Lung (tissue), 11 donors: ENCODE measurements at regions not wholly inside any gene's neighbourhood (a gene's known extent, or its start where the extent isn't known, plus 50 kb on each side); places are given as distances from the start of the nearest gene placed in this dataset.

Experiments used
- ATAC-seq: fragments of 200-7000 bp; cut with Tn5 transposase; one replicate; pipeline ENCODE4 v1.9.1; 2020; ENCODE audit warnings: moderate number of reproducible peaks; ENCODE audit not compliant: insufficient read depth, low FRiP score
- DNase-seq, 3 donors: peaks; one replicate each; pipeline ENCODE4 v3.0.0-alpha.2; 2013 to 2017
- H3K27ac ChIP-seq, 2 donors: one replicate each; pipeline ENCODE4 v1.5.1; 2013; ENCODE audit warnings: mild to moderate bottlenecking in 2 of 2, moderate library complexity in 2 of 2, control low read depth in 1 of 2, inconsistent platforms in 1 of 2, low read depth in 1 of 2, low read length in 1 of 2
- H3K27me3 ChIP-seq, 3 donors: one replicate each; pipeline ENCODE4 v1.5.1; 2013; ENCODE audit warnings: low read length in 2 of 3; ENCODE audit not compliant: control insufficient read depth in 3 of 3, insufficient read depth in 3 of 3
- H3K36me3 ChIP-seq, 4 donors: one replicate each; pipeline ENCODE4 v1.5.1; 2013; ENCODE audit warnings: low read length in 4 of 4, mild to moderate bottlenecking in 1 of 4, moderate library complexity in 1 of 4; ENCODE audit not compliant: control insufficient read depth in 4 of 4, insufficient read depth in 4 of 4
- H3K4me1 ChIP-seq, 5 donors: one replicate each; pipeline ENCODE4 v1.5.1; 2013; ENCODE audit warnings: low read length in 5 of 5, mild to moderate bottlenecking in 2 of 5, moderate library complexity in 1 of 5; ENCODE audit not compliant: control insufficient read depth in 5 of 5, insufficient read depth in 5 of 5
- H3K4me3 ChIP-seq: one replicate; pipeline ENCODE4 v1.5.1; 2013; ENCODE audit warnings: mild to moderate bottlenecking, control low read depth, moderate library complexity
- H3K9ac ChIP-seq, 2 donors: one replicate each; pipeline ENCODE4 v1.5.1; 2013; ENCODE audit warnings: low read length in 2 of 2, control low read depth in 1 of 2; ENCODE audit not compliant: insufficient read depth in 1 of 2
- H3K9me3 ChIP-seq, 4 donors: one replicate each; pipeline ENCODE4 v1.5.1; 2013; ENCODE audit warnings: low read length in 3 of 4, mild to moderate bottlenecking in 1 of 4, moderate library complexity in 1 of 4; ENCODE audit not compliant: control insufficient read depth in 4 of 4, insufficient read depth in 3 of 4
- CTCF ChIP-seq: IDR thresholded peaks from 2 replicates; pipeline ENCODE4 v1.5.1; 2012; ENCODE audit warnings: mild to moderate bottlenecking; ENCODE audit errors: control extremely low read depth, extremely low read depth
- WGBS, 2 donors: extraction: QIAGEN DNeasy Blood & Tissue Kit; methylation state at CpG; one replicate each; pipeline ENCODE4 v1.1.7; 2013; 5-methylcytosine and 5-hydroxymethylcytosine counted together
- donor health status: control.
- donor health status: control.
- donor health status: Bipolar disorder and iron deficiency.
- donor health status: healthy.
- donor health status: DM: yes; HTN: yes; CAD: no.

- ATAC-seq (no peak), DNase-seq (peak in 2 of 3 donors; percentile 36 to 46)
- no peak overlapping the region for H3K9ac ChIP-seq
- H3K27ac ChIP-seq = no peak overlapping the region
- TF ChIP-seq CTCF = no peak
- H3K4me1 ChIP-seq = peaks cover 0 to 13% (median 0%) of the 10 kb centered on the region in 5 donors
- H3K9me3 ChIP-seq = no peaks in the 10 kb centered on the region
- WGBS, 2 donors = 53 to 72% methylated on average over 3 of the region's 3 CpGs
- H3K27me3 ChIP-seq = no peaks in the 10 kb centered on the region
- H3K36me3 ChIP-seq = no peaks in the 10 kb centered on the region
- H3K4me3 ChIP-seq = no peak overlapping the region
Observed at GRCh38 chr11:91243051-91243450, 981.6 kb upstream of the FAT3 start.

GRCh38 chr11:91241226-91241625 lies 983.4 kb upstream of the FAT3 start:
- Histone ChIP-seq H3K4me3 (no peak overlapping the region), H3K27me3 (no peaks in the 10 kb centered on the region), H3K9me3 (no peaks in the 10 kb centered on the region), H3K9ac (no peak overlapping the region), H3K4me1 (peaks cover 0 to 13% (median 0%) of the 10 kb centered on the region in 5 donors), H3K27ac (no peak overlapping the region), H3K36me3 (no peaks in the 10 kb centered on the region)
- WGBS, 2 donors = 78 to 82% methylated on average over 3 of the region's 3 CpGs
- ATAC-seq (no peak), DNase-seq (no peak)
- TF ChIP-seq CTCF = no peak

GRCh38 chr11:91239359-91239758 lies 985.3 kb upstream of the FAT3 start:
- H3K4me3 ChIP-seq = no peak overlapping the region
- no peak for TF ChIP-seq CTCF
- no peaks in the 10 kb centered on the region for H3K9me3 ChIP-seq
- no peak overlapping the region for H3K9ac ChIP-seq
- peaks cover 0 to 13% (median 0%) of the 10 kb centered on the region in 5 donors for H3K4me1 ChIP-seq
- no peak overlapping the region for H3K27ac ChIP-seq
- DNase-seq (no peak), ATAC-seq (no peak)
- no peaks in the 10 kb centered on the region for H3K27me3 ChIP-seq
- no peaks in the 10 kb centered on the region for H3K36me3 ChIP-seq
- WGBS, 2 donors = 65 to 73% methylated on average over 2 of the region's 2 CpGs

- Histone ChIP-seq H3K27me3 (no peaks in the 10 kb centered on the region), H3K9me3 (no peaks in the 10 kb centered on the region), H3K27ac (peak overlapping the region in 1 of 2 donors; percentile 45), H3K9ac (no peak overlapping the region), H3K4me3 (no peak overlapping the region), H3K36me3 (no peaks in the 10 kb centered on the region), H3K4me1 (peaks cover 0 to 3% (median 0%) of the 10 kb centered on the region in 5 donors)
- peak in 1 of 3 donors; percentile 13 for DNase-seq
- WGBS, 2 donors = 48 to 71% methylated on average over 4 of the region's 4 CpGs
- no peak for TF ChIP-seq CTCF
- no peak for ATAC-seq
Observed at GRCh38 chr11:91231226-91231625, 993.4 kb upstream of the FAT3 start.
